ENCODE measurements at regions not wholly inside any gene's neighbourhood (a gene's known extent, or its start where the extent isn't known, plus 50 kb on each side); places are given as distances from the start of the nearest gene placed in this dataset.
"Not testable (repeated sequence)": the region's sequence is repeated elsewhere in the genome, so short reads cannot be mapped to it uniquely, and the experiment has no call there.

DNA sequence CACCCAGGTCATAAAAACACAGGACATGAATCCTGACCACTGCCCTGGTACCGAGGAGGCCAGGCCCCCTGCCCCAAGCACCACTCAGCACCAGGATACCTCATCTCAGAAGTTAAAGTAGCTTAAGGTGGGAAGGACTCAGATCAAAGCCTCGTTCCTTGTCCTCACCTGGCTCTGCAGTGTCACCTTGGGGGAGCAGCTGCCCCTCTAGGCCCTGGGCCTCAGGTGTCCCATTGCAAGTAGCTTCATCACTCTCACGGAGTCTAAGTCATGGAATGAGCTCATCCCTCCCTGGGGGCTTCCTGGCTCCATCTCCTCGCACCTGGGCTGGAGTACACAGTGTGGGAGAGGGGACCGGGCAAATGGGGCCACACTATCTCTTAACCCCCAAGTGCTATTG, 148.0 kb downstream of the TPRA1 start:
- Histone ChIP-seq H3K27me3 (ENCODE audit: insufficient read depth, low read length) (no peaks in the 10 kb centered on the region), H3K9me3 (ENCODE audit: low read depth, low read length) (no peaks in the 10 kb centered on the region), H3K4me3 (ENCODE audit: low read length) (no peak overlapping the region), H3K4me1 (ENCODE audit: insufficient read depth, low read length) (no peaks in the 10 kb centered on the region)

- no peak overlapping the region for H3K4me3 ChIP-seq (ENCODE audit: low read length)
These were observed 148.8 kb downstream of the TPRA1 start for GRCh38 chr3:127441764-127442163.

DNA sequence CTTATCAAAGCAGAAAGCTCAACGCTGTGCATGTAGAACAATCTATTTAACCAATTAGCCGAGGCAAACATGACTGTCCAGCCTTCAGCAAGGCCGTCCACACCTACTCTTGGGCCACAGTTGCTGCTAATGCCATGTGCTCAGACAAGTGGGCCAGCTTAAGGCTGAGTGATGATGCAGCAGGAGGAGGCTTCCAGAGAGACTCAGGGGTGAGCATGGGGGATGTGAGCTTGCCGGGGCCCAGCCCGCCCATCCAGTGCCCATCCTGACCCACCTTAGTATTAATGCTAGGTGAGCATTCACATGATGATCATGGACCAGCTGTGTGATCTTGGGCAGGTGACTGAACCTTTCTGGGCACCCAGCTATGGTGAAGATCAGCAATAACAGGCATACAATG, 150.1 kb downstream of the TPRA1 start:
- Histone ChIP-seq H3K9me3 (ENCODE audit: low read depth, low read length) (no peaks in the 10 kb centered on the region), H3K27me3 (ENCODE audit: insufficient read depth, low read length) (no peaks in the 10 kb centered on the region), H3K4me3 (ENCODE audit: low read length) (no peak overlapping the region), H3K4me1 (ENCODE audit: insufficient read depth, low read length) (no peaks in the 10 kb centered on the region)

More at GRCh38 chr3:127441764-127442163, 148.8 kb downstream of the TPRA1 start:
- H3K4me1 ChIP-seq (ENCODE audit: insufficient read depth, low read length) = no peaks in the 10 kb centered on the region
- H3K27me3 ChIP-seq (ENCODE audit: insufficient read depth, low read length) = no peaks in the 10 kb centered on the region
- H3K9me3 ChIP-seq (ENCODE audit: low read depth, low read length) = no peaks in the 10 kb centered on the region

DNA sequence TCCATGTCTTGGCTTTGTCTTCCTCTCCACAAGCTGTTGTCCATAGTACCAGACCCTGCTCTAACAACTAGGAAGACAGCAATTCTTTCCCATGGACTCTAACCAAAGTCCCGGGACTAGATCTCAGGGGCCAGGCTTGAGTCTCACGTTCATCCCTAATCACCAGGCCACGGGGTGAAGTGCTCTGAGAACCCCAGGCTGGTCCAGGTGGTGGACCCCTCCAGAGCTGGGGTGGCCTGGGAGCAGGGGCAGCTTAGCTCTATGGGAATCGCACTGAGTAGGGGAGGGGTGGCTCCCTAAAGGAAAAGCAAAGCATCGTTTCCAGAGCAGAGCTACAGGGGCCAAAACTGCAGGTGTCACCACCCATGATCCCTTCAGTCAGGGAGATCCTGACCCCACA, 150.9 kb downstream of the TPRA1 start:
- H3K4me3 ChIP-seq (ENCODE audit: low read length) = no peak overlapping the region
- H3K9me3 ChIP-seq (ENCODE audit: low read depth, low read length) = no peaks in the 10 kb centered on the region
- H3K4me1 ChIP-seq (ENCODE audit: insufficient read depth, low read length) = no peaks in the 10 kb centered on the region
- H3K27me3 ChIP-seq (ENCODE audit: insufficient read depth, low read length) = no peaks in the 10 kb centered on the region

DNA sequence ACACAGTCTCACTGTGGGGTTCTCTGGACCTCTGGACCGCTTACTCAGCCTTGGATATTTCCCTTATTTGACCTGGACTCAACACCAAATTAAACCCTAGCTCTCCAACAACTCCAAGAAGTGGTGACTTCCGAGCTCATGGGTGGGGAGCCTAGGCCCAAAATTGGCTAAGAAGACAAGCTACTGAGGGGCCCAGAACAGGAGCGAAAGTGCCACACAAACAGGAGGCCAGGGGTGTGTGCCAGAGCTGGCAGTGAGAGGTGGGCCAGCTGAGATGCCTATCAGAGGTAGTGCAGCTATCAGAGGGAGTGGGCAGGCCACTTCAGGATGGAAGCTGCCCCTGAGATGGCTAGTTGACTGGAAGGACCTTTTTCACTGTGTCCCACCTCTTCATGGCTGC, 151.1 kb upstream of the PRR20G start:
- H3K9me3 ChIP-seq (ENCODE audit: low read depth, low read length) = no peaks in the 10 kb centered on the region
- H3K4me1 ChIP-seq (ENCODE audit: insufficient read depth, low read length) = no peaks in the 10 kb centered on the region
- H3K27me3 ChIP-seq (ENCODE audit: insufficient read depth, low read length) = no peaks in the 10 kb centered on the region
- no peak overlapping the region for H3K4me3 ChIP-seq (ENCODE audit: low read length)

DNA sequence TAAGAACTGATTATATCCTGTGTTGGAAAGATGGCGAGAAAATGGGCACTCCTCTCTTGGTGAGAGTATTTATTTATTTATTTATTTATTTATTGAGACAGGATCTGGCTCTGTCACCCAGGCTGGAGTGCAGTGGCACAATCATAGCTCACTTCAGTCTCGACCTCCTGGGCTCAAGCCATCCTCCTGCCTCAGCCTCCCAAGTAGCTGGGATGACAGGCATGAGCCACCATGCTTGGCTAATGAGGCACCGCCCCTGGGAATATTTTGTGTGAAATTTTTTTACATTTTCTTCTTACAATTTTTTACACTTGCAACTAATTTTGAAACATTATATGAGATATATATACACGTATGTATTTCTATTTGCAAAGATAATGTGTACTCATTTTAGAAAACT, 150.5 kb upstream of the PRR20G start:
- no peaks in the 10 kb centered on the region for H3K9me3 ChIP-seq (ENCODE audit: low read depth, low read length)

GRCh38 chr3:127435299-127435698, 147.5 kb upstream of the PRR20G start:
- not testable (repeated sequence) for H3K9me3 ChIP-seq (ENCODE audit: low read depth, low read length); H3K4me1 ChIP-seq (ENCODE audit: insufficient read depth, low read length); H3K27me3 ChIP-seq (ENCODE audit: insufficient read depth, low read length); H3K4me3 ChIP-seq (ENCODE audit: low read length)

More for the DNA sequence above, 150.5 kb upstream of the PRR20G start:
- Histone ChIP-seq H3K4me1 (ENCODE audit: insufficient read depth, low read length) (no peaks in the 10 kb centered on the region), H3K27me3 (ENCODE audit: insufficient read depth, low read length) (no peaks in the 10 kb centered on the region), H3K4me3 (ENCODE audit: low read length) (no peak overlapping the region)

GRCh38 chr3:127431066-127431465, 143.2 kb upstream of the PRR20G start:
- Histone ChIP-seq H3K27me3 (ENCODE audit: insufficient read depth, low read length) (peaks cover 16% of the 10 kb centered on the region), H3K4me3 (ENCODE audit: low read length) (no peak overlapping the region), H3K9me3 (ENCODE audit: low read depth, low read length) (no peaks in the 10 kb centered on the region), H3K4me1 (ENCODE audit: insufficient read depth, low read length) (no peaks in the 10 kb centered on the region)

DNA sequence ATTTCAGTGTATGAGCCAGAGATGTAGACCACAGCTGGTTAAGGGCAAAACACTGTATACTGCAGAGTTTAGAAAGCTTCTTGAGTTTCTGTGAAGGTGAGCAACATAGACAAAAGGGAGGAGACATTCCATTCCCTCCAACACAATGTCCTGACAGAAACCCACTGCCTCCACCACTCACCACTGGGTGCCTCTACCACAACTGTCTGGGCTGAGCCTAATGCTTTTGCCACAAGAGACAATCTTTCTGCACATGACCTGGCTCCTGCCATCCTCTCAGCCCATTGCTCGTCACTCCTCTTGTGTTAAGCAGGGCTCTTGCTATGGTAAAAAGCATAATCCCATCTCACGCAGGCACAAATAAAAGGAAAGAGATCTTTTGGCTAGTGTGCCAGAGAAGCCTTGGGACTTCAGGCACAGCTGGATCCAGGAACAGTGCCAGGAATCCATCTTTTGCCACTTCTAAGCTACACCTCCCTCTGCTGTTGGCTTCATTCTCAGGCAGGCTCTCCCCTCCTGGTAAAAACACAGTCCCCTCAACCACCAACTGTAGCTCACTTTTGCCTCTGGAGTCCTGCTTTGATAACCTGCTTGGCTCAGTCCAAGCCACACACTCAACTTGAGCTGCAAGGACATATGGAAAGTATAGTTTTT, 140.6 kb upstream of the PRR20G start:
- H3K4me3 ChIP-seq (ENCODE audit: low read length) = no peak overlapping the region

DNA sequence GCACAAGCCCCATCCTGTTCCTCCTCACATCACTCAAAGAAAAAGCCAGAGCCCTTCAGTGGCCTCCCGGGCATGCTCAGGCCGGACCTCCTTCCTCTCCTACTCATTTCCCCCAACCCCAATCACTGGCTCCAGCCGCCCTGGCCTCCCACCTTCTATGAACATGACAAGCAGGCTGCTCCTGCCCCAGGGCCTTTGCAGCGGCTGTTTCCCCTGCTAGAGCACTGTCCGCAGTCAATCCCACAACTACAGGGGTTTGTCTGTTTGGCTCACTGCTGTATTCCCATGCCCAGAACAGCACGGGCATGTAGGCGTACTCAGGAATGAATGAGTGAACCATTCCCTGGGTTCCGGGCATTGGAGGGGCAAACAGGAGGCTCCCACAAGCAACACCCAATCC, 139.8 kb upstream of the PRR20G start:
- Histone ChIP-seq H3K27me3 (ENCODE audit: insufficient read depth, low read length) (peaks cover 16% of the 10 kb centered on the region), H3K4me1 (ENCODE audit: insufficient read depth, low read length) (no peaks in the 10 kb centered on the region), H3K9me3 (ENCODE audit: low read depth, low read length) (no peaks in the 10 kb centered on the region), H3K4me3 (ENCODE audit: low read length) (no peak overlapping the region)

More for the DNA sequence above, 140.6 kb upstream of the PRR20G start:
- Histone ChIP-seq H3K9me3 (ENCODE audit: low read depth, low read length) (no peaks in the 10 kb centered on the region), H3K27me3 (ENCODE audit: insufficient read depth, low read length) (peaks cover 16% of the 10 kb centered on the region), H3K4me1 (ENCODE audit: insufficient read depth, low read length) (no peaks in the 10 kb centered on the region)

DNA sequence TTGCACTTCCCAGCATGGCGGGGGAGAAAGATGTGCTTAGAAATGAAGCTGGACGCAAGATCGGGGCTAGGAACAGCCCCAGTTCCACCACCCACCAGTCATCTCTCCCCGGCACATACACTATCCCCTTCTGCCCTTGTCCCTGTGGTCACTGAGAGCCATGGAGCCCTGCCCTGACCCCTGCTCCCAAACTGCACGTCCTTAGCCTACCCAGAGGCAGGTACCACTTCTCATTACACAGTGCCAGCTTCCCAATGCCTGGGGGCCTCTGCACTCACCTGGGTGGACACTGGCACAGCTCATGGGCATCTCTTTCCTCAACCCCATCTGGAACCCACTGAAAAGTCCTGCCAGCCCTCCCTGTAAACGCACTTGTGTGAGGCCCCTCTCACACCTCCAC, 139.3 kb upstream of the PRR20G start:
- Histone ChIP-seq H3K4me3 (ENCODE audit: low read length) (no peak overlapping the region), H3K4me1 (ENCODE audit: insufficient read depth, low read length) (no peaks in the 10 kb centered on the region), H3K27me3 (ENCODE audit: insufficient read depth, low read length) (peaks cover 16% of the 10 kb centered on the region), H3K9me3 (ENCODE audit: low read depth, low read length) (no peaks in the 10 kb centered on the region)

- peaks cover 16% of the 10 kb centered on the region for H3K27me3 ChIP-seq (ENCODE audit: insufficient read depth, low read length)
- H3K9me3 ChIP-seq (ENCODE audit: low read depth, low read length) = no peaks in the 10 kb centered on the region
- no peak overlapping the region for H3K4me3 ChIP-seq (ENCODE audit: low read length)
- no peaks in the 10 kb centered on the region for H3K4me1 ChIP-seq (ENCODE audit: insufficient read depth, low read length)
These were observed 138.8 kb upstream of the PRR20G start for GRCh38 chr3:127426444-127427153.

DNA sequence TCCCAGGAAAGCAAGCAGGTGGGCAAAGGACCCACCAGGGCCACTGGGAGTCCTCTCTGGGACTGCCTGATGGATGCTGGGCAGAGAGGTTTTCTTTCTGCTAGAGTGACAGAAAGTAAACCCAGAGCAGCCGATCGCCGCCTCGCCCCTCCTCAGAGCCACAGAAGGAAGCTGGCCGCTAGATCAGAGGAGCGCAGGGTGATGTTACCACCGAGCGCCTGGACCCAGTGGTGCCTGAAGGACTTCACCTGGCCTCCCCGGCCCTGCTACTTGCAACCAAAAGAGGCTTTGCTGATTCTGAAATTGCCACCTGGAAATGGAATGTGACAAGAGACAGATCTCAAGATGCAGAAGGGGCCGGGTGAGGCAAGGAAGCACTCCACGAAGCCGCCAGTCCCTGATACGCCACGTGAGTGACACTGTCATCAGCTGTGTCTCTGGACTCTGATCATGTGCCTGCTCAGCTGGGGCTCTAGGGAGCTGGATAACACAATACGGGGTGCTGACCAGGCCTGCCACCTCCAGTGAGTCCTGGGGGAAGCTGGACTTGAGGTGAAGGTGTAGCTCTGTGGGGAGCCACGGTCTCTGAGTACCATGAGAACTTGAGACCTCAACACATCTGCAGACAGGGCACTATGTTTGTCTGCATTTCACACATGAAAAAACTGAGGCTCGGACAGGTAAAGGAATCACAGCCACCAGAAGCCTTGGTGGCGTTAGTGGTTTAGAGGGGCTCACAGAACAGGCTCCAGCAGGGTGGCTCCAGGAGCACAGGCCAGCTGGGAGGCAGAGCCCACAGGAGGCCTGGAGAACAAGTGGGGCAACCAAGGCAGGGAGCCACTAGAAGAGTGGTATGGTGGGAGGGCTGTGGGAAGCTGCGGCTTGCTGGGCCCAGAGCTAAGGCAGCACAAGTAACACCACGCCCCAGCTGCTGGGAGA, 137.9 kb upstream of the PRR20G start:
- Histone ChIP-seq H3K27me3 (ENCODE audit: insufficient read depth, low read length) (peaks cover 12% of the 10 kb centered on the region), H3K9me3 (ENCODE audit: low read depth, low read length) (no peaks in the 10 kb centered on the region), H3K4me1 (ENCODE audit: insufficient read depth, low read length) (no peaks in the 10 kb centered on the region), H3K4me3 (ENCODE audit: low read length) (no peak overlapping the region)

- Histone ChIP-seq H3K9me3 (ENCODE audit: low read depth, low read length) (no peaks in the 10 kb centered on the region), H3K4me1 (ENCODE audit: insufficient read depth, low read length) (no peaks in the 10 kb centered on the region), H3K27me3 (ENCODE audit: insufficient read depth, low read length) (peaks cover 7% of the 10 kb centered on the region), H3K4me3 (ENCODE audit: low read length) (no peak overlapping the region)
These were observed 137.1 kb upstream of the PRR20G start for GRCh38 chr3:127424766-127425504.
